ENCODE measurements at regions not wholly inside any gene's neighbourhood (a gene's known extent, or its start where the extent isn't known, plus 50 kb on each side); places are given as distances from the start of the nearest gene placed in this dataset.

- TF ChIP-seq USF1 (IDR thresholded peaks at IDR 0.05): no peak
- TF ChIP-seq, protein P1, sequence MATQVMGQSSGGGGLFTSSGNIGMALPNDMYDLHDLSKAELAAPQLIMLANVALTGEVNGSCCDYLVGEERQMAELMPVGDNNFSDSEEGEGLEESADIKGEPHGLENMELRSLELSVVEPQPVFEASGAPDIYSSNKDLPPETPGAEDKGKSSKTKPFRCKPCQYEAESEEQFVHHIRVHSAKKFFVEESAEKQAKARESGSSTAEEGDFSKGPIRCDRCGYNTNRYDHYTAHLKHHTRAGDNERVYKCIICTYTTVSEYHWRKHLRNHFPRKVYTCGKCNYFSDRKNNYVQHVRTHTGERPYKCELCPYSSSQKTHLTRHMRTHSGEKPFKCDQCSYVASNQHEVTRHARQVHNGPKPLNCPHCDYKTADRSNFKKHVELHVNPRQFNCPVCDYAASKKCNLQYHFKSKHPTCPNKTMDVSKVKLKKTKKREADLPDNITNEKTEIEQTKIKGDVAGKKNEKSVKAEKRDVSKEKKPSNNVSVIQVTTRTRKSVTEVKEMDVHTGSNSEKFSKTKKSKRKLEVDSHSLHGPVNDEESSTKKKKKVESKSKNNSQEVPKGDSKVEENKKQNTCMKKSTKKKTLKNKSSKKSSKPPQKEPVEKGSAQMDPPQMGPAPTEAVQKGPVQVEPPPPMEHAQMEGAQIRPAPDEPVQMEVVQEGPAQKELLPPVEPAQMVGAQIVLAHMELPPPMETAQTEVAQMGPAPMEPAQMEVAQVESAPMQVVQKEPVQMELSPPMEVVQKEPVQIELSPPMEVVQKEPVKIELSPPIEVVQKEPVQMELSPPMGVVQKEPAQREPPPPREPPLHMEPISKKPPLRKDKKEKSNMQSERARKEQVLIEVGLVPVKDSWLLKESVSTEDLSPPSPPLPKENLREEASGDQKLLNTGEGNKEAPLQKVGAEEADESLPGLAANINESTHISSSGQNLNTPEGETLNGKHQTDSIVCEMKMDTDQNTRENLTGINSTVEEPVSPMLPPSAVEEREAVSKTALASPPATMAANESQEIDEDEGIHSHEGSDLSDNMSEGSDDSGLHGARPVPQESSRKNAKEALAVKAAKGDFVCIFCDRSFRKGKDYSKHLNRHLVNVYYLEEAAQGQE (IDR thresholded peaks at IDR 0.05; ENCODE audit: low read depth): no peak
- TF ChIP-seq CREB1 (IDR thresholded peaks at IDR 0.05; ENCODE audit: low read depth): no peak
- TF ChIP-seq TCF12 (IDR thresholded peaks at IDR 0.05; ENCODE audit: low read depth): no peak
- no peak for TF ChIP-seq RAD21 (IDR thresholded peaks at IDR 0.05; ENCODE audit: low read depth)
- no peak for TF ChIP-seq NFIC (IDR thresholded peaks at IDR 0.05)
Measured at GRCh38 chr10:62873866-62874265, 57.7 kb upstream of the EGR2 start.

GRCh38 chr10:62870866-62871265, 54.7 kb upstream of the EGR2 start:
- TF ChIP-seq, protein P1 (IDR thresholded peaks at IDR 0.05; ENCODE audit: low read depth): no peak
- no peak for TF ChIP-seq YY1 (IDR thresholded peaks at IDR 0.05; ENCODE audit: low read depth)
- no peak for TF ChIP-seq FOXM1 (IDR thresholded peaks at IDR 0.05; ENCODE audit: borderline replicate concordance, low read depth)
- TF ChIP-seq USF1 (IDR thresholded peaks at IDR 0.05): no peak
- no peak for TF ChIP-seq NFIC (IDR thresholded peaks at IDR 0.05)
- TF ChIP-seq EP300 (IDR thresholded peaks at IDR 0.05; ENCODE audit: borderline replicate concordance): no peak
- no peak for TF ChIP-seq CREB1 (IDR thresholded peaks at IDR 0.05; ENCODE audit: low read depth)
- TF ChIP-seq CEBPB (IDR thresholded peaks at IDR 0.05): no peak
- no peak for TF ChIP-seq TEAD4 (IDR thresholded peaks at IDR 0.05)

GRCh38 chr10:62869958-62870357, 53.8 kb upstream of the EGR2 start:
- TF ChIP-seq TCF12 (IDR thresholded peaks at IDR 0.05; ENCODE audit: low read depth): no peak

DNA sequence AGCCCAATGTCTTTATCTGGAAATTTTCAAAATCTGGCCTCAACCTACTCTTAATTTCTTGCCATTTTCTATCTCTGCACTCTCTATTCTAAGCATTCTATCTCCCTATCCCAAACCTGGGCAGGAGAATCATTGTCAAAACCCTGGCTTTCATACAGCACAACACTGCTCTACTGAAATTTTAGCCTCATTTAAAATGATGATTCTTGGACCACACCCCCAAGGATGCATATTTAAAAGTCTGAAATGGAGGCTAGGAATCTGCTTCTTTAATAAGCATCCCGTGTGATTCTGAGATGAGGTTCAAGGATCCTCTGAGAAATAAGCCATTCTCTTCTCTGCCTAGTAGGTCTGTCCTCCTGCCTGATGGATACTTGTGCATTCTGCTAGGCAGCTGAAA, 50.8 kb upstream of the EGR2 start:
- TF ChIP-seq, protein P1 (IDR thresholded peaks at IDR 0.05; ENCODE audit: low read depth): no peak
- no peak for TF ChIP-seq TEAD4 (IDR thresholded peaks at IDR 0.05)

DNA sequence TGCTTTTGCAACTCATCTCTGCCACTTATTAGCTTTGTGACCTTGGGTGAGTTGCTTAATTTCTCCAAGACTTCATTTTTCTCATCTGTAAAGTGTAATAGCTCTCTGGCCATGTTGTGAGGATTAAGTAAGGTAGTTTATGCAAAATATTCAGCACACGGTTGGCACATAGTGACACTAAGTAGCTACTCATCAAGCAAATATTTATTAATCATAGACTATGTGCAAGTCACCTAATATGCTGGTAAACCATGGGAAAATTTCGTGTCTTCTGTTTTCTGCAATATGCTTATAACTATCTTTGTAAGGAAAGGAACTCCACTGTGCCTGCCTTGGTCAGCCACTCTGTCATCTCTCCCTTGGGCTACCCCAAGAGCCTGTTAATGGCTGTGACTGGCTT, 50.3 kb upstream of the EGR2 start:
- TF ChIP-seq EGR1 (IDR thresholded peaks at IDR 0.05) (no peak), RAD21 (IDR thresholded peaks at IDR 0.05; ENCODE audit: low read depth) (no peak), MAX (IDR thresholded peaks at IDR 0.05) (no peak), FOXM1 (IDR thresholded peaks at IDR 0.05; ENCODE audit: borderline replicate concordance, low read depth) (no peak), ZBTB7A (IDR thresholded peaks at IDR 0.05; ENCODE audit: low read depth) (no peak), TAF1 (IDR thresholded peaks at IDR 0.05; ENCODE audit: low read depth) (no peak), CEBPB (IDR thresholded peaks at IDR 0.05) (no peak), CREB1 (IDR thresholded peaks at IDR 0.05; ENCODE audit: low read depth) (no peak), EP300 (IDR thresholded peaks at IDR 0.05; ENCODE audit: borderline replicate concordance) (no peak), TCF12 (IDR thresholded peaks at IDR 0.05; ENCODE audit: low read depth) (no peak), YY1 (IDR thresholded peaks at IDR 0.05; ENCODE audit: low read depth) (no peak), NFIC (IDR thresholded peaks at IDR 0.05) (no peak)
